ENCODE measurements at regions not wholly inside any gene's neighbourhood (a gene's known extent, or its start where the extent isn't known, plus 50 kb on each side); places are given as distances from the start of the nearest gene placed in this dataset.
"Not testable (repeated sequence)": the region's sequence is repeated elsewhere in the genome, so short reads cannot be mapped to it uniquely, and the experiment has no call there.

- TF ChIP-seq CTCF, POLR2A (IDR thresholded peaks at IDR 0.05): not testable (repeated sequence)
These were observed 58.4 kb upstream of the BMP2K start for GRCh38 chr4:78717712-78718111.
